Islet of Langerhans (tissue), 1 donor: ENCODE measurements at regions not wholly inside any gene's neighbourhood (a gene's known extent, or its start where the extent isn't known, plus 50 kb on each side); places are given as distances from the start of the nearest gene placed in this dataset.
"Not testable (repeated sequence)": the region's sequence is repeated elsewhere in the genome, so short reads cannot be mapped to it uniquely, and the experiment has no call there.

Source experiments
- FAIRE-seq: peaks from one replicate; lab custom pipeline; 2011; peaks lifted over from hg19 to GRCh38; lab: Jason Lieb, UNC

GRCh38 chr14:39664646-39665045 is 232.4 kb upstream of the FBXO33 start:
- FAIRE-seq, result no peak

GRCh38 chr14:39641224-39641623 is 209.0 kb upstream of the FBXO33 start:
- FAIRE-seq, result no peak

DNA sequence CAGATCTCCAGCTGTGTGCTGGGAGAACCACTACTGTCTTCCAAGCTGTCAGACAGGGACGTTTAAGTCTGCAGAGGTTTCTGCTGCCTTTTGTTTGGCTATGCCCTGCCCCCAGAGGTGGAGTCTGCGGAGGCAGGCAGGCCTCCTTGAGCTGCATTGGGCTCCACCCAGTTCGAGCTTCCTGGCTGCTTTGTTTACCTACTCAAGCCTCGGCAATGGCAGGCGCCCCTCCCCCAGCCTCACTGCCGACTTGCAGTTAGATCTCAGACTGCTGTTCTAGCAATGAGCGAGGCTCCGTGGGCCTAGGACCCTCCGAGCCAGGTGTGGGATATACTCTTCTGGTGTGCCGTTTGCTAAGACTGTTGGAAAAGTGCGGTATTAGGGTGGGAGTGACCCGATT is 206.8 kb upstream of the FBXO33 start:
- not testable (repeated sequence) for FAIRE-seq

DNA sequence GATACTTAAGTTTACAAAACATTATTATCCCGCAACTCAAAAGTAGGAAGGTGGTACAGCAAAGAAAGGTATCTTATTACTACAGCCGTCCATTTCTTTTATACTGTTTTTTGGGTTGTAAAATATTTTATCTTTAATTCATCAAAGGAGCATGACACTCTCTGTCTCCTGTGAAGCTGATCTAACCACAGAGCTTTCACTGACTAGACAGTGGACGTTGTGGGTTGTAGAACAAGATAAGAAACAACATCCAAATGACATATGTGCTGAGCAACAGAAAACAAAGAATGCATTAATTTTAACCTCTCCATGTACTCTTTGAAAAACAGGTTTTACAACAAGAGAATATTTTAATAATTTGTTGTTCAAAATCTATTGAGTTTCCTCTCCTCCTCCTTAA is 195.9 kb upstream of the FBXO33 start:
- FAIRE-seq, result no peak

- FAIRE-seq, result no peak
These were observed 194.7 kb upstream of the FBXO33 start for GRCh38 chr14:39626589-39627576.

- FAIRE-seq, result no peak
These were observed 189.4 kb upstream of the FBXO33 start for GRCh38 chr14:39621678-39622077.

DNA sequence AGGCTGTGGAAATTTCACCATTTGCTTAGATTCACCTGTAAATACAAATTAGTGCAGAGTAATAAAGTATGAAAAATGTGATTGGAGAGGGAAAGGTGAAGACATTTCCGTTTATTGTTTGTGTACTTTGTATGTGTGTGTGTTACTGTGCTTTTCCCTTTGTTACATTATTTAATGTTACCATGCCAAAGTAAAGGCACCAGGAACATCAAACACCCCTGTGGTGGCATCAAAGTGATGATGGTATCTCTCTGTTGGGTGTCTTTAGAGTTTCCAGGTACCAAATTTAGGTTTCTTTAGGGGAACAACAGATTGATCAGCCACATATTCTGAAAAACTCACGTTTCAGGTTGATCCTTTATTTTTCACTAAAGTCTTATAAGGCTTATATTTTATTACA is 189.0 kb upstream of the FBXO33 start:
- FAIRE-seq, result no peak

- FAIRE-seq, result no peak
These were observed 185.3 kb upstream of the FBXO33 start for GRCh38 chr14:39617537-39617936.

GRCh38 chr14:39615352-39615751 is 183.1 kb upstream of the FBXO33 start:
- FAIRE-seq, result no peak

GRCh38 chr14:39614297-39614923 is 182.2 kb upstream of the FBXO33 start:
- no peak for FAIRE-seq

GRCh38 chr14:39609119-39609518 is 176.9 kb upstream of the FBXO33 start:
- no peak for FAIRE-seq

DNA sequence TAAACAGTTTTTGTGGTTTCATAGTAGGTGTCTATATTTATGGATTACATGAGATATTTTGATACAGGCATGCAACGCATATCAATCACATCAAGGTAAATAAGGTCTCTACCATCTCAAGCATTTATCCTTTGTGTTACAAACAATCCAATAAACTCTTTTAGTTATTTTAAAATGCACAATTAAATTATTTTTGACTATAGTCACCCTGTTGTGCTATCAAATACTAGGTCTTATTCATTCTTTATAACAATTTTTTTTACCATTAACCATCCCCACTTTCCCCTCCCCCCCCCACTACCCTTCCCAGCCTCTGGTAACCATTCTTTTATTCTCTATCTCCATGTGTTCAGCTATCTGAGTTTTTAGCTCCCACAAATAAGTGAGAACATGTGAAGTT is 175.7 kb upstream of the FBXO33 start:
- FAIRE-seq, result no peak

GRCh38 chr14:39603942-39604341 is 171.7 kb upstream of the FBXO33 start:
- no peak for FAIRE-seq

DNA sequence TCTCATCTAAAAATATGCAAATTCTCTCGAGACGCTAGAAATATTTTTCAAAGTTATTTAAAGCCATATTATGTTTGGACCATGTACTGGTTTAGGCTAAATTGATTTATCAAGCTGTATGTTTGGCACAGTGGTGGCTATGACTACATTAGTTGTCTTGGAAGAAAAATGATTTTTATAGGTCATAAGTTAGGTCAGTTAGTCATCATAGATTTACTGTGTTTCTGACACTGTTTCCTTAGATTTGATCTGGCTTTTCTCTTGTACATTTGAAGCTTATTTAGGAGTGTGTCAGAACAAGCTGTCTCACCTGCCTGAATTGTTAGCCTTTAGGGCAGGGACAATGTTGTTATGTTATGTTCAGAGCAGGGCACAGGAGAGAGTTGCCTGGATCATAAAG is 161.1 kb upstream of the FBXO33 start:
- no peak for FAIRE-seq

- FAIRE-seq, result no peak
These were observed 160.0 kb upstream of the FBXO33 start for GRCh38 chr14:39592116-39592789.

DNA sequence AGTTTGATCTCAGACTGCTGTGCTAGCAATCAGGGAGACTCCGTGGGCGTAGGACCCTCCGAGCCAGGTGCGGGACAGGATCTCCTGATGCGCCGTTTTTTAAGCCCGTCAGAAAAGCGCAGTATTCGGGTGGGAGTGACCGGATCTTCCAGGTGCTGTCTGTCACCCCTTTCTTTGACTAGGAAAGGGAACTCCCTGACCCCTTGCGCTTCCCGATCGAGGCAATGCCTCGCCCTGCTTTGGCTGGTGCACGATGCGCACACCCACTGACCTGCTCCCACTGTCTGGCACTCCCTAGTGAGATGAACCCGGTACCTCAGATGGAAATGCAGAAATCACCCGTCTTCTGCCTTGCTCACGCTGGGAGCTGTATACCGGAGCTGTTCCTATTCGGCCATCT is 157.6 kb upstream of the FBXO33 start:
- FAIRE-seq, result not testable (repeated sequence)

- FAIRE-seq, result no peak
These were observed 149.9 kb upstream of the FBXO33 start for GRCh38 chr14:39582028-39582654.

GRCh38 chr14:39581474-39581873 is 149.2 kb upstream of the FBXO33 start:
- peak; percentile 97 for FAIRE-seq

DNA sequence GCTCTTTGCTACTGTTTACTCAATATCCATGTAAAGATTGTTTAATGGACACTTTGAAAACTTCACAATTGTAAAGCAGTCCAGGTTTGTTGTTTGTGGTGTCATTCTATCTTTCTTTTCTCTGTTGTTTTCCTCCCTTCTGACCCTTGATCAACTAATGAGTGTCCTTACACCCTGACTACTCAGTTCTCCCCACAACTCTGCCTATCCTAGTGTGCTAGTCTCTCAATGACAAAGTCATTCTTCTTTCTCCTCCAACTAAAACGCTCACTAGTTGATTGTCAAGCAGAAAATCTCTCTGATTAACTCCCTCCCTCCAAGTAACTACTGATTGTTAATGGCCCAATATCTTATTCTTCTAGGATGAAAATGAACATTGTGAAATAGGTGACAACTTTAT is 148.5 kb upstream of the FBXO33 start:
- no peak for FAIRE-seq

DNA sequence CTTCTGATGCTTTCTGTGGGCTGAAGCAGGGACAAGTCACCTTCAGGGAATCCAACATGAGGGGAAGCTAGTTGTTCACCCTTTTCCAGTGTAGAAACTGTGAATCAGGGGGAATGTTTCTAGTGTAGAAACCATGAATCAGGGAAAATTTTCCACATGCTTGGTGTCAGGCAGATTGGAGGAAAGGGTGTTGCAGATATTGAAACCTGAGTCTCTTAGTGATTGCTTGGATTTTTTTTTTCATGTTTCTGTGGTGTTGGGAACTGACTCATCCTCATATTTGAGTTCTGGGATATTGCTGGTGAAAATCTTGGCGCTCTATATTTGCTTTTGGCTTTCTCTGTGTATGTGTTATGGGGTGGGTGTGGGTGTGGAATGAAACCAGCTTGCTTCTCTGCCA is 144.5 kb upstream of the FBXO33 start:
- no peak for FAIRE-seq

DNA sequence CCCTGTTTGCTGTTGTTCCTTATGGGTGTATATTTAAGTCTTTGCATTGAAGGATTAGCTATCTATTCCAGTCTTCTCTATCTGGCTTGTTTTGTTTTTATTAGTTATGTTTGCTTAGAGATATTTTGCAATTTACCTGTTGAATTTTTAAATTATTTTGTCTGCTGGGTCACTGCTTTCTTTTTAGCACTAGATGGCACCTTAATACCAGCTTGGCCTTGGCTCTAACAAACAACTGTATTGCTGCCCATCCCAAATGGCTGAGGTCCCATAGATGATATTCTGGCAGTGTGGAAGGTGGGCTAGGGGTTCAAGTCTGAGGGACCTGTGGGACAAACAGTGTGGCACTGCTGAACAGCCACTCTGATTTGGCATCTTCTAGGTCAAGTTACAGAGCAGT is 144.0 kb upstream of the FBXO33 start:
- no peak for FAIRE-seq

GRCh38 chr14:39568809-39569538 is 136.7 kb upstream of the FBXO33 start:
- FAIRE-seq, result no peak
